ENCODE measurements at regions not wholly inside any gene's neighbourhood (a gene's known extent, or its start where the extent isn't known, plus 50 kb on each side); places are given as distances from the start of the nearest gene placed in this dataset.

DNA sequence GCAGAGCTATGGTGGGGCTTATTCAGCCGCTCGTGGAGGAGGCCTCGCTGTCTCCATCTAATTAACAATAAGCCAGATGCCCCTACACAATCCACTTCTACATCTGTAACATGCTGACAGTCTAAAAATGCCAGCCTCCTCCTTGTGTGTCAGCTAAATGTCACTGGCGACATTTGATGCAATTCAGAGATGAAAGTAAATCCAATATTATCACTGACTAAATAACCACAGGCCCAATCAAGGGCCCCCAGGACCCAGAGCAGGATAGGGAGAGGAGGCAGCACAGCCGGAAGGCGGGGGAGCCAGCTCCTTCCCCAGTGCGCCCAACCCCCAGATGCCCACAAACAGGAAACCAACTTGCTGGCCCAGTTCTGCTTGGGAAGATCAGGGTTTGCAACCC, 76.6 kb downstream of the DMRTA2 start:
- H3K9me3 ChIP-seq (ENCODE audit: low read depth, low read length): no peaks in the 10 kb centered on the region
- DNase-seq (ENCODE audit: low read depth, low spot score): no peak
- no peak overlapping the region for H3K9ac ChIP-seq (ENCODE audit: insufficient read length)
- H3K27ac ChIP-seq: no peak overlapping the region
- H3K36me3 ChIP-seq (ENCODE audit: insufficient read depth, low read length): no peaks in the 10 kb centered on the region
- TF ChIP-seq POLR2AphosphoS5 (IDR thresholded peaks at IDR 0.05; ENCODE audit: borderline replicate concordance, low read depth, low read length) (no peak), FOXP2 (optimal IDR thresholded peaks at IDR 0.05; ENCODE audit: control extremely low read depth, extremely low read length, insufficient read depth) (no peak), EZH2 (IDR thresholded peaks at IDR 0.05) (no peak)
- H3K4me3 ChIP-seq: no peak overlapping the region

DNA sequence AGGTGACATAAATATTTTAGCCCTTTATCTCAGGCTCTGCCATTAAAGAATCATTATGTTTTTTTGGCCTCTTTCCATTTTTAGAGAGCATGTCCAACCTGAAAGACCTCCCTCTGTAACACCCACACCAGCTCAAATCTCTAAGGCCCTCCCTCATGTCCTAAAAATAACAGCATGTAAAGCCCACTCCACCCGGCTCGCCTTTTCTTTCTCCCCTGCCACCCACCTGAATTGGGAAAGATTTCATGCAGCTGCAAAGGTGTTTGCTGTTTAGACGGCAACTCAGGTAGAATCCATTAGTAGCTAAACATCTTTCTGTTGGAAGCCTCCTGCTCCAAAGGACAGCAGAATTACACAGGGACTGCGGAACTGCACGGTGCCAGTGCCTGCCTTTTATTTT, 79.9 kb downstream of the DMRTA2 start:
- Histone ChIP-seq H3K9me3 (ENCODE audit: low read depth, low read length) (no peaks in the 10 kb centered on the region), H3K36me3 (ENCODE audit: insufficient read depth, low read length) (no peaks in the 10 kb centered on the region), H3K4me3 (no peak overlapping the region), H3K27ac (no peak overlapping the region), H3K9ac (ENCODE audit: insufficient read length) (no peak overlapping the region)
- no peak for DNase-seq (ENCODE audit: low read depth, low spot score)
- TF ChIP-seq EZH2 (IDR thresholded peaks at IDR 0.05) (no peak), FOXP2 (optimal IDR thresholded peaks at IDR 0.05; ENCODE audit: control extremely low read depth, extremely low read length, insufficient read depth) (no peak), POLR2AphosphoS5 (IDR thresholded peaks at IDR 0.05; ENCODE audit: borderline replicate concordance, low read depth, low read length) (no peak)

DNA sequence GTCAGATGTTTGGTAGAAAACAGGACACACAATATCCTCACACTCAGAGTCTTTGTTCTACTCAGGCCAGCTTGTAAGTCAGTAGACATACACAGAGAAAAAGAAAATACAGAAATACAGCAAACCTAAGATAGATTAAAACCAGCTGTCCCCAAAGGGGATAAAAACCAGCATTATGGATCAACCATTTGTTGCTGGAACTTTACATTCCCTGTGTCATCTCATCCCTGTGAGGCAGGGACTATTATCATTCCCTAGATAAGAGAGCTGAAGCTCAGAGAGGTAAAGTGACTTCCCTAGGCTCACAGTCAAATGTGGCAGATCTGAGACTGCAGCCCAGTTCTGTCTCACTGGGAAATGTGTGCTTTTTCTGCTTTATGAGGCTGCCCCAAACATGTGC, 80.7 kb downstream of the DMRTA2 start:
- H3K36me3 ChIP-seq (ENCODE audit: insufficient read depth, low read length): no peaks in the 10 kb centered on the region
- TF ChIP-seq POLR2AphosphoS5 (IDR thresholded peaks at IDR 0.05; ENCODE audit: borderline replicate concordance, low read depth, low read length) (no peak), FOXP2 (optimal IDR thresholded peaks at IDR 0.05; ENCODE audit: control extremely low read depth, extremely low read length, insufficient read depth) (no peak), EZH2 (IDR thresholded peaks at IDR 0.05) (no peak)
- H3K9ac ChIP-seq (ENCODE audit: insufficient read length): no peak overlapping the region
- H3K27ac ChIP-seq: no peak overlapping the region
- no peak for DNase-seq (ENCODE audit: low read depth, low spot score)
- no peak overlapping the region for H3K4me3 ChIP-seq
- no peaks in the 10 kb centered on the region for H3K9me3 ChIP-seq (ENCODE audit: low read depth, low read length)

DNA sequence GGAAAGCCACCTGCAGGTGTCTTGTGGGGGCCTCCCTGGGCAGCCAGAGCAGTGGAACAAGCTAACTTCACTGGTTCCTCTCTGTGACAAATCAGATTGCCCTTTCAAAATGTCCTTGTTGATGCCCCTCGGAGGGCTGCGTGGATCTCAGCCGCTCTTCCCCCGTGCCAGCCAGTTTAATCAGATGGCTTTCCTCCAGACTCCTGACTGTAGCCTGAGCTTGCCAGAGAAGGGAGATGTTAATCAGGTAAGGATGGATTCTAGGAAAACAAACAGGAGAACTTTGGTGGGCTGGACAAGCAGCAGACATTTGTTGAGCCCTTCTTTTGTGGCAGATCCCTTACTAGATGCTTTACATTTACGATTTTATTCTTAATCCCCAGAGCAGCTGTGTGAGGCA, 88.2 kb downstream of the DMRTA2 start:
- Histone ChIP-seq H3K27ac (no peak overlapping the region), H3K36me3 (ENCODE audit: insufficient read depth, low read length) (no peaks in the 10 kb centered on the region), H3K4me3 (no peak overlapping the region), H3K9me3 (ENCODE audit: low read depth, low read length) (no peaks in the 10 kb centered on the region), H3K9ac (ENCODE audit: insufficient read length) (no peak overlapping the region)
- no peak for TF ChIP-seq EZH2 (IDR thresholded peaks at IDR 0.05)
- TF ChIP-seq FOXP2 (optimal IDR thresholded peaks at IDR 0.05; ENCODE audit: control extremely low read depth, extremely low read length, insufficient read depth): no peak
- no peak for TF ChIP-seq POLR2AphosphoS5 (IDR thresholded peaks at IDR 0.05; ENCODE audit: borderline replicate concordance, low read depth, low read length)
- no peak for DNase-seq (ENCODE audit: low read depth, low spot score)

DNA sequence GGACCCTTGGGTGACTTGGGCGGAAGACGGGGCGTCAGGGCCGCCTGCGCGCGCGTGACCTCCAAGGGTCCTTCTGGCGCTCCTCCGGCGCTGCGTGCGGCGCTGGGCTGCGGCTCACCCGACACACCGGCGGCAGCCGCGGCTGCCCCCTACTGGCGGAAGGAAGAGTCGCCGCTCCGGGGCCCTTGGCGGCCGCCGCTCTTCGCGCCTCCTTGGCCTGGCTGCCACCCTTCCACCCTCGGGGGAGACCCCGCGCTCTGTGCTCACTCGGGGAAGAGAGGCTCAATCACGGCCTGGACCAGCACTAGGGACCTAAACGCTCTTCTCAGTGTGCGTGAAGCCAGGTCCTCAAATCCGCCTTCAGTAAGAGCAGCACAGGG, 89.7 kb downstream of the DMRTA2 start:
- no peak for DNase-seq (ENCODE audit: low read depth, low spot score)
- no peaks in the 10 kb centered on the region for H3K36me3 ChIP-seq (ENCODE audit: insufficient read depth, low read length)
- no peak overlapping the region for H3K9ac ChIP-seq (ENCODE audit: insufficient read length)
- H3K27ac ChIP-seq: no peak overlapping the region
- no peak overlapping the region for H3K4me3 ChIP-seq
- H3K9me3 ChIP-seq (ENCODE audit: low read depth, low read length): no peaks in the 10 kb centered on the region
- no peak for TF ChIP-seq POLR2AphosphoS5 (IDR thresholded peaks at IDR 0.05; ENCODE audit: borderline replicate concordance, low read depth, low read length)
- TF ChIP-seq EZH2 (IDR thresholded peaks at IDR 0.05): no peak
- TF ChIP-seq FOXP2 (optimal IDR thresholded peaks at IDR 0.05; ENCODE audit: control extremely low read depth, extremely low read length, insufficient read depth): no peak

- TF ChIP-seq FOXP2 (optimal IDR thresholded peaks at IDR 0.05; ENCODE audit: control extremely low read depth, extremely low read length, insufficient read depth) (no peak), POLR2AphosphoS5 (IDR thresholded peaks at IDR 0.05; ENCODE audit: borderline replicate concordance, low read depth, low read length) (no peak), EZH2 (IDR thresholded peaks at IDR 0.05) (no peak)
- Histone ChIP-seq H3K9ac (ENCODE audit: insufficient read length) (no peak overlapping the region), H3K36me3 (ENCODE audit: insufficient read depth, low read length) (no peaks in the 10 kb centered on the region), H3K4me3 (no peak overlapping the region), H3K9me3 (ENCODE audit: low read depth, low read length) (no peaks in the 10 kb centered on the region), H3K27ac (no peak overlapping the region)
- no peak for DNase-seq (ENCODE audit: low read depth, low spot score)
Measured at GRCh38 chr1:50332941-50333594, 90.2 kb downstream of the DMRTA2 start.

GRCh38 chr1:50329332-50329932, 93.8 kb downstream of the DMRTA2 start:
- no peak overlapping the region for H3K4me3 ChIP-seq
- no peak overlapping the region for H3K9ac ChIP-seq (ENCODE audit: insufficient read length)
- H3K27ac ChIP-seq: no peak overlapping the region
- no peak for DNase-seq (ENCODE audit: low read depth, low spot score)
- H3K9me3 ChIP-seq (ENCODE audit: low read depth, low read length): no peaks in the 10 kb centered on the region
- TF ChIP-seq EZH2 (IDR thresholded peaks at IDR 0.05) (no peak), FOXP2 (optimal IDR thresholded peaks at IDR 0.05; ENCODE audit: control extremely low read depth, extremely low read length, insufficient read depth) (no peak), POLR2AphosphoS5 (IDR thresholded peaks at IDR 0.05; ENCODE audit: borderline replicate concordance, low read depth, low read length) (no peak)
- no peaks in the 10 kb centered on the region for H3K36me3 ChIP-seq (ENCODE audit: insufficient read depth, low read length)

DNA sequence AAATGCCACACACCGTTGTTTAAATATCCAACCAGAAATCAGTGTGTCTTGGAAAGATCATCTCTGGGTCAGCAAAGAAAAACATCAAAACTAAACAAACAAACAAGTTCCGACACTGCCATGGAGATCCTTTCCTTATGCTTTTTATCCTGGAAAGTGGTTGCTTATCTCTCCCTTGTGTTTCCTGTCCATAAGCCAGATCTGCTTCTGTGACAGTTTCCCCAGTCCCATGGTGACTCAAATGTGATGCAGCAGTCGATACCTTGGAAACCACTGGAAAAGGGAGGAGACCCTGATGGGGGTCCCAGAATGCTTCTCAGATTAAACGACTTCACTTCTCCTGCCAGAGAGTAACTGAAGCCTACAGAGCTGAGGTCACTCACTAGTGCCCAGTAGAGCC, 94.7 kb downstream of the DMRTA2 start:
- no peak for DNase-seq (ENCODE audit: low read depth, low spot score)
- Histone ChIP-seq H3K27ac (no peak overlapping the region), H3K36me3 (ENCODE audit: insufficient read depth, low read length) (no peaks in the 10 kb centered on the region), H3K9ac (ENCODE audit: insufficient read length) (no peak overlapping the region), H3K4me3 (no peak overlapping the region), H3K9me3 (ENCODE audit: low read depth, low read length) (no peaks in the 10 kb centered on the region)
- TF ChIP-seq EZH2 (IDR thresholded peaks at IDR 0.05) (no peak), POLR2AphosphoS5 (IDR thresholded peaks at IDR 0.05; ENCODE audit: borderline replicate concordance, low read depth, low read length) (no peak), FOXP2 (optimal IDR thresholded peaks at IDR 0.05; ENCODE audit: control extremely low read depth, extremely low read length, insufficient read depth) (no peak)

DNA sequence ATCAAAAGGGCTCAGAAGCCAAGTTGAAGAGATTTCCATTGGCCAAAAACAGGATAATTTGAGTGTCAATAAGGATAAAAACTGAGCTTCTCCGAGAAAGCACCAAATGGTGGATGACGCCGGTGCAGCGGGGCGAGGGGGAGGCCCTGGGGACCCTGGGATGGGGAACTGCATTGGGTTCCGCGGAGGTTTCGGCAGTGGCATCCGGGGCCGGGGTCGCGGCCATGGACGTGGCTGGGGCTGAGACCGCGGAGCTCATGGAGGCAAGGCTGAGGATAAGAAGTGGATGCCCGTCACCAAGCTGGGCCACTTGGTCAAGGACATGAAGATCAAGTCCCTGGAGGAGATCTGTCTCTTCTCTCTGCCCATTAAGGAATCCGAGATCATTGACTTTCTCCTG, 97.2 kb downstream of the DMRTA2 start:
- TF ChIP-seq FOXP2 (optimal IDR thresholded peaks at IDR 0.05; ENCODE audit: control extremely low read depth, extremely low read length, insufficient read depth) (no peak), EZH2 (IDR thresholded peaks at IDR 0.05) (no peak), POLR2AphosphoS5 (IDR thresholded peaks at IDR 0.05; ENCODE audit: borderline replicate concordance, low read depth, low read length) (no peak)
- H3K4me3 ChIP-seq: no peak overlapping the region
- H3K36me3 ChIP-seq (ENCODE audit: insufficient read depth, low read length): no peaks in the 10 kb centered on the region
- no peak overlapping the region for H3K9ac ChIP-seq (ENCODE audit: insufficient read length)
- H3K9me3 ChIP-seq (ENCODE audit: low read depth, low read length): no peaks in the 10 kb centered on the region
- H3K27ac ChIP-seq: no peak overlapping the region
- no peak for DNase-seq (ENCODE audit: low read depth, low spot score)

Measured in SK-N-MC (cell line).